Globus pallidus (tissue), 1 donor: ENCODE measurements at regions not wholly inside any gene's neighbourhood (a gene's known extent, or its start where the extent isn't known, plus 50 kb on each side); places are given as distances from the start of the nearest gene placed in this dataset.
"Not testable (repeated sequence)": the region's sequence is repeated elsewhere in the genome, so short reads cannot be mapped to it uniquely, and the experiment has no call there.

Experiments used
- DNase-seq: peaks from one replicate; pipeline ENCODE4 v3.0.0-alpha.2; 2015; ENCODE audit warnings: low spot score

GRCh38 chr17:21517538-21518293 is 141.6 kb downstream of the KCNJ12 start:
- no peak for DNase-seq

GRCh38 chr17:21522755-21523336 is 146.7 kb downstream of the KCNJ12 start:
- DNase-seq: no peak

- DNase-seq: no peak
These were observed 147.5 kb downstream of the KCNJ12 start for GRCh38 chr17:21523497-21524210.

- no peak for DNase-seq
These were observed 148.0 kb downstream of the KCNJ12 start for GRCh38 chr17:21524211-21524591.

- DNase-seq: no peak
These were observed 149.4 kb downstream of the KCNJ12 start for GRCh38 chr17:21525464-21526130.

- DNase-seq: no peak
These were observed 152.0 kb downstream of the KCNJ12 start for GRCh38 chr17:21528031-21528695.

GRCh38 chr17:21530311-21530710 is 154.2 kb downstream of the KCNJ12 start:
- no peak for DNase-seq

- DNase-seq: no peak
These were observed 154.7 kb downstream of the KCNJ12 start for GRCh38 chr17:21530841-21531240.

- DNase-seq: no peak
These were observed 156.7 kb downstream of the KCNJ12 start for GRCh38 chr17:21532763-21533385.

- DNase-seq: no peak
These were observed 156.5 kb upstream of the KCNJ18 start for GRCh38 chr17:21535686-21536375.

- no peak for DNase-seq
These were observed 155.0 kb upstream of the KCNJ18 start for GRCh38 chr17:21537302-21537701.

- no peak for DNase-seq
These were observed 153.7 kb upstream of the KCNJ18 start for GRCh38 chr17:21538615-21539014.

- no peak for DNase-seq
These were observed 153.2 kb upstream of the KCNJ18 start for GRCh38 chr17:21539146-21539545.

GRCh38 chr17:21540502-21540901 is 151.8 kb upstream of the KCNJ18 start:
- no peak for DNase-seq

- DNase-seq: no peak
These were observed 150.3 kb upstream of the KCNJ18 start for GRCh38 chr17:21542070-21542469.

GRCh38 chr17:21542991-21543390 is 149.3 kb upstream of the KCNJ18 start:
- no peak for DNase-seq

GRCh38 chr17:21545064-21545463 is 147.3 kb upstream of the KCNJ18 start:
- no peak for DNase-seq

- DNase-seq: no peak
These were observed 144.1 kb upstream of the KCNJ18 start for GRCh38 chr17:21548236-21548635.

GRCh38 chr17:21549107-21549687 is 143.1 kb upstream of the KCNJ18 start:
- no peak for DNase-seq

- DNase-seq: not testable (repeated sequence)
These were observed 142.3 kb upstream of the KCNJ18 start for GRCh38 chr17:21550031-21550430.
